Stimulated activated memory B cell treated with anti-CD40 and anti-IgM and Interleukin-4, amounts not matched to agents 10 μg/mL and 1 μg/mL and 100 μg/mL, for 72 hours (primary cell): ENCODE measurements at regions not wholly inside any gene's neighbourhood (a gene's known extent, or its start where the extent isn't known, plus 50 kb on each side); places are given as distances from the start of the nearest gene placed in this dataset.
"Not testable (repeated sequence)": the region's sequence is repeated elsewhere in the genome, so short reads cannot be mapped to it uniquely, and the experiment has no call there.

ENCODE experiments used
- ATAC-seq: fragments of 150-1000 bp; cut with Tn5 transposase; 2 replicates; pipeline ENCODE4 v1.10.0; 2021
- H3K27ac Mint-ChIP-seq: one replicate; pipeline ENCODE4 v1.8.0; 2022; ENCODE audit warnings: mild to moderate bottlenecking, mixed read lengths
- H3K27me3 Mint-ChIP-seq: one replicate; pipeline ENCODE4 v1.8.0; 2022; ENCODE audit warnings: mixed read lengths
- H3K36me3 Mint-ChIP-seq: one replicate; pipeline ENCODE4 v1.8.0; 2022; ENCODE audit warnings: mixed read lengths
- H3K4me1 Mint-ChIP-seq: one replicate; pipeline ENCODE4 v1.8.0; 2022; ENCODE audit warnings: mixed read lengths
- H3K4me3 Mint-ChIP-seq: one replicate; pipeline ENCODE4 v1.8.0; 2022; ENCODE audit warnings: mild to moderate bottlenecking, moderate library complexity, mixed read lengths
- H3K9me3 Mint-ChIP-seq: one replicate; pipeline ENCODE4 v1.8.0; 2022; ENCODE audit warnings: mixed read lengths

DNA sequence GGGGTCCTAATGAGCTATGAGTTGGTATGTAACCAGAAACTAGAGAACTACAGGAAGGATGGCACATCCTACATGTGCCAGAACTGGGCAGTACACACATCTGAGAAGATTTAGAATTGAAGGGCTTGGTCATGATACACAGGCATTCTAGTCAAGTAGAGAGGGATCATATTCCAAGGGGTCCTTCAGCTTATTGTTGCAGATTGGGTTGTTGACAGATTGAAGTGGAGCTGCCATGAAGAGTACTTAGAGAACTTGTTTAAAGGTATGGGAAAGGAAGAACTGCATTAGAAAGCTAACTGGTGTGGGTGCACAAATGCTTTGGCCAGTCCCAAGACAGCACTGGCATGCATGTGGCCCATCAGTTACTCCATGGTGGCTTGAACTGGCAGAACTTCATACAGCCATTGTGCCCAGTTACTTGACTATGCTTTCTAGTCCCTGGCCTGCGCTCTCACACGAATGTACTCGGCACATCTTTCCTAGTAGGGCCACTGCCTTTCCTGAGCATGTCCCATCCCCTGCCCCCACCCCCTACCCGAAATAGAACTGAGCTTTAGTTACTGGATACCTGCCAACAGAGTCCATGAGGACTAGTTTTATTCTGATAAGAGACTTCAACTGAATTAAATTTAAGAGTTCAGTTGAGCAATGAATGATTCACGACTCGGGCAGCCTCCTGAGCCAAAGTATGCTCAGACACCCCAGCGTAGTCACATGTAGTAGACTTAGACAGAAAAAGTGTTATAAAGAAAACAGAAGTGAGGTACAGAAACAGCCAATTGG lies 64.0 kb downstream of the CCNG2 start:
- Mint-ChIP-seq H3K9me3 (no peaks in the 10 kb centered on the region), H3K36me3 (peaks cover 5% of the 10 kb centered on the region), H3K4me3 (no peak overlapping the region), H3K4me1 (no peaks in the 10 kb centered on the region), H3K27ac (no peak overlapping the region), H3K27me3 (no peaks in the 10 kb centered on the region)
- no peak for ATAC-seq

DNA sequence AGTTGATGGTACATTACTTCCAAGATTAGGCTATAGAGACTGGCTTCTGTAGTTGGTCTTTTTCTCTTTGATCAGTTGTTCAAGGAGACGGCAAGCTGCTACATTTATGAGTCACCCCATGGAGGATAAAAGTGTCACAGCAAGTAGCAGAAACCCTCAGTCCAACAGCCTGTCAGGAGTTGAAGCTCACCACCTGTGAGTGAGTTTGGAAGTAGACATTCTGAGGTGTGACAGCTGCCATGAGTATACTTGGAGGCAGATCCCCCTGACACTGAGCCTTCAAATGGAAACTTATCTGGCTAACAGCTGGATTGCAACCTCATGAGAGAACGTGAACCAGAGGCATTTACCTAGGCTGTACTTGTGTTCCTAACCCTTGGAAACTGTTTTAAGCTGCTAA lies 68.0 kb downstream of the CCNG2 start:
- H3K4me3 Mint-ChIP-seq = no peak overlapping the region
- peaks cover 11% of the 10 kb centered on the region for H3K9me3 Mint-ChIP-seq
- peaks cover 21% of the 10 kb centered on the region for H3K36me3 Mint-ChIP-seq
- no peak overlapping the region for H3K27ac Mint-ChIP-seq
- H3K4me1 Mint-ChIP-seq = no peaks in the 10 kb centered on the region
- no peaks in the 10 kb centered on the region for H3K27me3 Mint-ChIP-seq
- no peak for ATAC-seq

GRCh38 chr4:77226939-77227705 lies 70.1 kb downstream of the CCNG2 start:
- H3K4me3 Mint-ChIP-seq = no peak overlapping the region
- no peak for ATAC-seq
- peaks cover 21% of the 10 kb centered on the region for H3K36me3 Mint-ChIP-seq
- H3K27ac Mint-ChIP-seq = no peak overlapping the region
- no peaks in the 10 kb centered on the region for H3K27me3 Mint-ChIP-seq
- no peaks in the 10 kb centered on the region for H3K4me1 Mint-ChIP-seq
- H3K9me3 Mint-ChIP-seq = peaks cover 11% of the 10 kb centered on the region

DNA sequence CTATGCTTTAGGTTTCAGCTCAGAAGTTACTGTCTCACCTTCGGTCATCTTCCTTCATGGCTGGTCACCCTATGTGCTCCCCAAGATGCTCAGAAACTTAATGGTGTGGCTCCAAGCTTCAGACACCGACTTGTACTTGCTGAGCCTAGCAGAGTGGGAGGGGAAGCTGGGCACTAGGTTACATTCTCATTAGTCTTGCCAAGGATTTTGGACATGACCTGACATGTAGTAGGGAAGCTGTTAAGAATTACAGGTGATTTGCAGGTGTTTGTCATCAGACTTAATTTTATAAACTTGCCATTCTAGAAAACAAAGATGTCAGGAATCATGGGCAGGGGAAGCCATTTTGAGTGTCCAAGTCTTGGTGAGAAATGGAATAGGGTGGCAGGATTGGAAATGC lies 72.4 kb downstream of the CCNG2 start:
- Mint-ChIP-seq H3K27me3 (no peaks in the 10 kb centered on the region), H3K4me1 (peaks cover 3% of the 10 kb centered on the region)

DNA sequence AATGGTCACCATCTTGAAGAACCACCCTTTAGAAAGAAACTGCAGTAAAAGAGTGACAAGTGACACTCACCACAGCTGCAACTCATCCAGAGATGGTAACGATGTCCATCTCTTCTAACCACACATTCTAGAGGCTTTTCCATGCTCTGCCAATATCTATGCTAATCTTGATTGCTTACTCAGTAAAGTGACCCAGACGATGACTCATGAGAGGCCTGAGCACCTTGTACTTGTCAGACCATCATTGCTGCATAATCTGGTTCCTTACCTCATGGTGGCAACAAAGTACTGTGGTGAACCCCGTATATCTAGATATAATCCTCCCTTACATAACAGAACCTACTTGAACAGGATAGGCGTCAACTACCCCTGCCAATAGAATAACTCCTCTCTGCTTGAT lies 75.6 kb downstream of the CCNG2 start:
- peaks cover 12% of the 10 kb centered on the region for H3K4me1 Mint-ChIP-seq
- peaks cover 4% of the 10 kb centered on the region for H3K9me3 Mint-ChIP-seq
- no peak for ATAC-seq
- no peak overlapping the region for H3K27ac Mint-ChIP-seq
- H3K36me3 Mint-ChIP-seq = peaks cover 5% of the 10 kb centered on the region
- H3K4me3 Mint-ChIP-seq = no peak overlapping the region
- H3K27me3 Mint-ChIP-seq = no peaks in the 10 kb centered on the region

More for the DNA sequence above, 72.4 kb downstream of the CCNG2 start:
- peaks cover 16% of the 10 kb centered on the region for H3K36me3 Mint-ChIP-seq
- H3K4me3 Mint-ChIP-seq = no peak overlapping the region
- ATAC-seq = no peak
- H3K9me3 Mint-ChIP-seq = peaks cover 11% of the 10 kb centered on the region
- H3K27ac Mint-ChIP-seq = no peak overlapping the region

DNA sequence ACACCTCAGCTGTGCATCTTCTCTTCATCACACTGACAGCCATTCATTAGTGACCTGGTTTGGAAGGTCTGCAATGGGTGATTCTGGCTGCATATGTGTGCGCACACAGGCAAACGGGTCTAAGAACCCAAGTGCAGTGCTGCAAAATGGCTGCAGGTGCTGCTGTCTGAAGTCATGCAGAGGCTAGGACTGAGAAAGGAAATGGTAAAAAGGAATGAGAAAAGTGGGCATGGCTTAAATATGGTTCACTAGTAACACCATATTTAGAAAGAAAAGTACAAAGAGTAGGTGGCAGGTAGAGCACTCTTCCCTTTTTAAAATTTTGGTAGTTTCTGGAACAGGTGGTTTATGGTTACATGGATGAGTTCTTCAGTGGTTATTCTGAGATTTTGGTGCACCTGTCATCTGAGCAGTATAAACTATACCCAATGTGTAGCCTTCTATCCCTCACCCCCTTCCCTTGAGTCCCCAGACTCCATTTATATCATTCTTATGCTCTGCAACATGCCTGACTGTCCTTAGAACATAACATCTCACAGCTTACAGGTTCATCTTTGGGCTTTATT lies 78.4 kb downstream of the CCNG2 start:
- Mint-ChIP-seq H3K27me3 (peaks cover 2% of the 10 kb centered on the region), H3K4me1 (peaks cover 12% of the 10 kb centered on the region), H3K27ac (no peak overlapping the region), H3K9me3 (no peaks in the 10 kb centered on the region), H3K4me3 (no peak overlapping the region), H3K36me3 (no peaks in the 10 kb centered on the region)
- peak; percentile 71 for ATAC-seq

DNA sequence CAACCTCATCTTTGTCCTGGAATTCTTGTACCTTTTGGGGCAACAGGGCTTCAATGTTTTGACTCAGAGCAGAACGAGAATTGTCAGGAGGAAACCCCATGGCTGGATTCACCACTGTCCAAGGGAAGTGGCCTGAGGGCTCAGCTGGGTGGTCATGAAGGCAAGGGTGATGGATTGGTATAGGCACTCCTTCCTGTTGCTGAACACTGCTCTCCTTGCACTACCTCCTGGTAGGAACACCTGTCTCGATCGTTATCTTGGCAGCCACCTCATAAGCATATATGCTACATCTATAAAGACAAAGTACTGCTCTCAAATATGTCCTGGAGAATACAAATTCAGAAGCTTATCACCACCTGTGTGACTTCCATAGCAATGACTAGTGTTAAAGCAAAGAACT lies 79.8 kb downstream of the CCNG2 start:
- Mint-ChIP-seq H3K9me3 (no peaks in the 10 kb centered on the region), H3K36me3 (no peaks in the 10 kb centered on the region), H3K4me1 (peaks cover 12% of the 10 kb centered on the region), H3K27ac (no peak overlapping the region), H3K4me3 (no peak overlapping the region), H3K27me3 (peaks cover 8% of the 10 kb centered on the region)
- no peak for ATAC-seq

DNA sequence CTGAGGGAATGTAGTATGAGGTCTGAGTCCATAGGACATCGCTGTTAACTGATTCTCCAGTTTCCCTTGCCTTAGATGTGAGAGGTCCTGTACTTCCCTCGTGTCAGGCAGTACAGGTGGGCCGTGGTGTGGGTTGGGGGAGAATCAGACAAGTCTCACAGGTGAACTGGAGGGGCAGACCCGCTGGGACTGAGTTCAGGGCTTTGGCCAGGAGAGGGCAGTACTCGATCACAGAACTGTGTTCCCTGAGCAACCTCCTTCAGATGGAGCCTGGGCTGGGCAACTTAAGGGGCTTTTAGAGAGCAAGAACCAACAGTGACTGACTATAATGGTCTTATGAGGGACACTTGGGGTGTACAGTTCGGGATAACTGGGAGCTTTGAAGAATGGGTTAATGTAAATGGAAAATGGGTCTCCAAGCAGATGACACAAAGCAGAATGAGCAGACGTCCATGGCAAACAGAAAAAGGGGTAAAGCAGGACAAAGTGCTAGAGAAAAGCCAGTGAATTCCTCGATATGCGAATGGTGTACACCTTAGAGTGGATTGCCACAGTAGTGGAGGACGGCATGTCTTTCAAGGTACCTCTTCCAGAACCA lies 83.6 kb downstream of the CCNG2 start:
- ATAC-seq = peak; percentile 69
- Mint-ChIP-seq H3K4me3 (no peak overlapping the region), H3K27ac (no peak overlapping the region), H3K4me1 (no peaks in the 10 kb centered on the region), H3K9me3 (no peaks in the 10 kb centered on the region), H3K27me3 (peaks cover 8% of the 10 kb centered on the region), H3K36me3 (peaks cover 5% of the 10 kb centered on the region)

DNA sequence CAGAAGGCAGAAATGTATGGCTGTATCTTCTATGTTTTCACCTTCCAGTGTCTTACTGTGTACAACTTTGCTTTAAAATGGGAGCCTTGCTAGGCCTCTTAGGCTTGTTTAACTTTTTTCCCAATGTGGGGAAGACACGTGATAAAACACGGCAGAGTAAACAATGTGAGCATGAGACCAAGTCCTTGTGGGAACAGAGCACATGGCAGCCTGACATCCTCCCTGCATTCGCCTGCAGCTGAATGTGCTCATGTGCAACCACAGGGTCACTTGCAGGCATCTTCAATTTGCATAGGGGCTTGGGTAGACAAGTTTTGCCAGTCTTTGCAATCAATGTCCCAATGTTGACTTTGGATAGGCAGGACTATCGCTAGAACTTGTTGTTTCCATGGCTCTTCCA lies 91.8 kb downstream of the CCNG2 start:
- Mint-ChIP-seq H3K36me3 (no peaks in the 10 kb centered on the region), H3K27me3 (no peaks in the 10 kb centered on the region), H3K4me3 (no peak overlapping the region), H3K4me1 (no peaks in the 10 kb centered on the region), H3K9me3 (no peaks in the 10 kb centered on the region), H3K27ac (no peak overlapping the region)
- no peak for ATAC-seq

DNA sequence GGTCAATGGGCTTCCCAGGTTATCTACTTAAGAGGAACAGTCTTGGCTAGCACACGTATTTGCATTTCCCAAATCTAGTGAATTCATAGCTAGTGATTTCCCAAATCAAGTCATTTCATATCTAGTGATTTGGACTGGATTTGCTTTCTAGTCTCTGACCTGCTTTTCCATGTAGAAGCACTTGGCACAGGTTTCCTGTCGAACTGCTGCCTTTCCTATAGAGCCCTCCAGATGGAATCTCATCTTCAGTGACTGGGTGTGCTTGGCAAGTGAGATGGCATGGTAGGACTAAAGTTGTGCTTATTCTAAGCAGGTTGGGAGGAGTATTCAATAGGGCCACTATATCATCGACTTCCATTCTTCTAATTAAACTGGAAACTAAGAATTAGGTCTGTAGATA lies 94.7 kb downstream of the CCNG2 start:
- H3K9me3 Mint-ChIP-seq = no peaks in the 10 kb centered on the region
- ATAC-seq = no peak
- no peak overlapping the region for H3K4me3 Mint-ChIP-seq
- no peaks in the 10 kb centered on the region for H3K36me3 Mint-ChIP-seq
- no peak overlapping the region for H3K27ac Mint-ChIP-seq
- H3K27me3 Mint-ChIP-seq = no peaks in the 10 kb centered on the region
- H3K4me1 Mint-ChIP-seq = no peaks in the 10 kb centered on the region

DNA sequence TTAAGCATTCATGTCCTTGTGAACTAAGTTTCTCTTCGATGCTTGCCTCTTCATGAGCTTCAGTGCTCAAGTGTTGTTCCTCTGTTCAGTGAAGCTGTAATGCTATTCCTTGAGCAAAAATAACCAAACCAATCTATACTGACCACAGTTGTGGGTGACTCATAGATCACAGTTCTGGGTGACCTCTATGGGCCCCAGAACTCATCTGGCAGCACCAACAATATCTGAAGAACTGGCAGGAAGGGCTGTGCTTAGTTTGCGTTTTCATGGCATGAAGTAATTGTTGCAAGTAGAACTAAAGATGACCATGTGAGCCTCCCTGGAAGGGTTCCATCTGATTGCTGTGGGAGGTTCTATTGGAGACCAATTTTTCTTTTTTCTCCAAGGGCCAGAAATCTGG lies 106.2 kb downstream of the CCNG2 start:
- H3K36me3 Mint-ChIP-seq = no peaks in the 10 kb centered on the region
- H3K27ac Mint-ChIP-seq = no peak overlapping the region
- H3K4me1 Mint-ChIP-seq = no peaks in the 10 kb centered on the region
- no peak overlapping the region for H3K4me3 Mint-ChIP-seq
- ATAC-seq = no peak
- no peaks in the 10 kb centered on the region for H3K27me3 Mint-ChIP-seq
- peaks cover 4% of the 10 kb centered on the region for H3K9me3 Mint-ChIP-seq

- not testable (repeated sequence) for H3K4me3 Mint-ChIP-seq, H3K27me3 Mint-ChIP-seq, H3K4me1 Mint-ChIP-seq, H3K27ac Mint-ChIP-seq, ATAC-seq, H3K36me3 Mint-ChIP-seq, H3K9me3 Mint-ChIP-seq
These were observed 107.0 kb downstream of the CCNG2 start for GRCh38 chr4:77263976-77264375.

DNA sequence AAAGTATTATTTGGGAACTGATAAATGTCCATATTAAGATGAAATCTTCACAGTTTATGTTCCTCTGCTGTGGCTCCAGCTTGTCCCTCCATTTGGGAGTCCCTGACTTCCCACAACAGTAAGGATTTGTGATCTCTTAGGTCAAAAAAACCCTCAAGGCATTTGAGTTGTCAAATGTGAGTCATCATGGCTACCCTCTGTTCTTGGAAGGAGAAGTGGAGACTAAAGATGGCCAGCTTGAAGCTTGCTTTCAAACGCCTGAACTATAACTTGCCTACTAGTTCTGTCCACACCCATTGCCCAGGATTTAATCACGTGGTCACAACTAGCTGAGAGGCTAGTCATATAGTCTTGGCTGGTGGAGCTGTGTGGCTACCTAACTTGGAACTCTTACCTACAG lies 107.8 kb downstream of the CCNG2 start:
- no peaks in the 10 kb centered on the region for H3K36me3 Mint-ChIP-seq
- H3K27ac Mint-ChIP-seq = no peak overlapping the region
- no peaks in the 10 kb centered on the region for H3K27me3 Mint-ChIP-seq
- H3K4me1 Mint-ChIP-seq = no peaks in the 10 kb centered on the region
- H3K9me3 Mint-ChIP-seq = peaks cover 4% of the 10 kb centered on the region
- no peak overlapping the region for H3K4me3 Mint-ChIP-seq
- no peak for ATAC-seq

- peaks cover 4% of the 10 kb centered on the region for H3K9me3 Mint-ChIP-seq
- no peak overlapping the region for H3K27ac Mint-ChIP-seq
- H3K36me3 Mint-ChIP-seq = no peaks in the 10 kb centered on the region
These were observed 111.1 kb downstream of the CCNG2 start for GRCh38 chr4:77268108-77268507.

DNA sequence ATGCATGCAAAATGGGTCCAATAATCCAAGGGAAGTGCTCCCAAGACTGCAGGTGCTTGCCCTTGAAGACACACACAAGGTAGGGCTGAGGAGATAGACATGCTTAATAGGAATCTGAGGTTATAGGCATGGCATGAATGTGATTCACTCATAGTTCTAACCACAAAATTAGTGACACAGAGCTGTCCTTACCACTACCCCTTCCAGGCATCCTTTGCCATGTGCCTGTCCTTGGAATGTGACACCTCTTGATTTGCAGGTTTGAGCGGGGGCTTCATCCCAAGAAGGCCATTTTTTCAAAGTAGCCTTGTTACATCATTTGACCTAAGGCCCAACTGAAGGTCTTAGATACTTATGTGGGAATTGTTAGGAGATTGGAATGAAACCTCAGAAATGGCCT lies 112.5 kb downstream of the CCNG2 start:
- H3K27me3 Mint-ChIP-seq = no peaks in the 10 kb centered on the region
- H3K27ac Mint-ChIP-seq = no peak overlapping the region
- no peaks in the 10 kb centered on the region for H3K4me1 Mint-ChIP-seq
- no peaks in the 10 kb centered on the region for H3K36me3 Mint-ChIP-seq
- no peak for ATAC-seq
- H3K9me3 Mint-ChIP-seq = no peaks in the 10 kb centered on the region
- H3K4me3 Mint-ChIP-seq = no peak overlapping the region

More at GRCh38 chr4:77268108-77268507, 111.1 kb downstream of the CCNG2 start:
- Mint-ChIP-seq H3K4me1 (no peaks in the 10 kb centered on the region), H3K27me3 (no peaks in the 10 kb centered on the region), H3K4me3 (no peak overlapping the region)
- ATAC-seq = no peak
